Kidney (tissue), 13 donors: ENCODE measurements at regions not wholly inside any gene's neighbourhood (a gene's known extent, or its start where the extent isn't known, plus 50 kb on each side); places are given as distances from the start of the nearest gene placed in this dataset.

ENCODE experiments used
- DNase-seq, 5 donors: peaks; one replicate each; pipeline ENCODE4 v3.0.0-alpha.2; 2013 to 2020
- FAIRE-seq: peaks from 2 replicates; lab custom pipeline; 2012; peaks lifted over from hg19 to GRCh38; lab: Jason Lieb, UNC
- H3K27ac ChIP-seq, 2 donors: one replicate each; pipeline ENCODE4 v1.7.0; 2013; ENCODE audit warnings: low read depth in 2 of 2, low read length in 2 of 2, inconsistent platforms in 1 of 2
- H3K27me3 ChIP-seq: one replicate; pipeline ENCODE4 v1.7.1; 2013; ENCODE audit warnings: low read length, inconsistent platforms; ENCODE audit not compliant: control insufficient read depth, insufficient read depth
- H3K36me3 ChIP-seq, 3 donors: one replicate each; pipeline versions ENCODE4 v1.7.0 to v1.7.1; 2013; ENCODE audit warnings: low read length in 3 of 3, control low read depth in 1 of 3, inconsistent platforms in 1 of 3; ENCODE audit not compliant: insufficient read depth in 3 of 3, control insufficient read depth in 2 of 3
- H3K4me1 ChIP-seq, 3 donors: one replicate each; pipeline versions ENCODE4 v1.7.0 to v1.7.1; 2013; ENCODE audit warnings: low read length in 3 of 3, inconsistent platforms in 1 of 3, low read depth in 1 of 3; ENCODE audit not compliant: control insufficient read depth in 2 of 3, insufficient read depth in 2 of 3
- H3K4me3 ChIP-seq, 3 donors: one replicate each; pipeline versions ENCODE4 v1.7.0 to v1.8.1; 2013; ENCODE audit warnings: low read length in 3 of 3, control low read depth in 1 of 3, inconsistent platforms in 1 of 3
- H3K9ac ChIP-seq, 3 donors: one replicate each; pipeline versions ENCODE4 v1.7.0 to v1.7.1; 2013; ENCODE audit warnings: low read length in 3 of 3, control low read depth in 1 of 3, inconsistent platforms in 1 of 3
- H3K9me3 ChIP-seq, 3 donors: one replicate each; pipeline versions ENCODE4 v1.7.0 to v1.7.1; 2013; ENCODE audit warnings: low read length in 3 of 3, control low read depth in 1 of 3, inconsistent platforms in 1 of 3; ENCODE audit not compliant: control insufficient read depth in 2 of 3, insufficient read depth in 1 of 3
- CTCF ChIP-seq: IDR thresholded peaks from 3 replicates; pipeline ENCODE4 v1.5.1; 2012; ENCODE audit warnings: mild to moderate bottlenecking, moderate library complexity, borderline replicate concordance; ENCODE audit not compliant: insufficient read depth; ENCODE audit errors: extremely low read depth
- intact Hi-C: fragments of 100-400 bp; cut with DNase I; formaldehyde crosslinking; loops from one replicate; pipeline ENCODE4 v1.11.1; 2022
- donor health status: control.
- donor health status: control.
- donor health status: control.
- donor health status: control.
- donor health status: control.
- donor health status: DM: yes; HTN: yes; CAD: no.
- donor health status: Normal renal cell carcinoma (clear cell type).

GRCh38 chr3:132116601-132117000 is 81.8 kb upstream of the CPNE4 start:
- H3K27ac ChIP-seq, result no peak overlapping the region
- H3K27me3 ChIP-seq, result no peaks in the 10 kb centered on the region
- no peaks in the 10 kb centered on the region for H3K4me1 ChIP-seq
- DNase-seq (no peak), FAIRE-seq (no peak)
- no peaks in the 10 kb centered on the region for H3K36me3 ChIP-seq
- intact Hi-C loops, result no loop called here
- H3K4me3 ChIP-seq, result no peak overlapping the region
- no peak overlapping the region for H3K9ac ChIP-seq
- H3K9me3 ChIP-seq, result peaks cover 0 to 6% (median 3%) of the 10 kb centered on the region in 3 donors
- no peak for TF ChIP-seq CTCF

- H3K27me3 ChIP-seq, result no peaks in the 10 kb centered on the region
- intact Hi-C loops, result no loop called here
- H3K4me1 ChIP-seq, result no peaks in the 10 kb centered on the region
- H3K27ac ChIP-seq, result no peak overlapping the region
- FAIRE-seq, result no peak
- H3K9ac ChIP-seq, result no peak overlapping the region
- no peaks in the 10 kb centered on the region for H3K36me3 ChIP-seq
- no peak overlapping the region for H3K4me3 ChIP-seq
- no peak for DNase-seq
- TF ChIP-seq CTCF, result no peak
- peaks cover 0 to 6% (median 3%) of the 10 kb centered on the region in 3 donors for H3K9me3 ChIP-seq
Observed at GRCh38 chr3:132117642-132118041, 82.8 kb upstream of the CPNE4 start.

- no peaks in the 10 kb centered on the region for H3K4me1 ChIP-seq
- no peak for FAIRE-seq
- intact Hi-C loops, result no loop called here
- DNase-seq, result no peak
- TF ChIP-seq CTCF, result no peak
- no peaks in the 10 kb centered on the region for H3K27me3 ChIP-seq
- no peak overlapping the region for H3K27ac ChIP-seq
- H3K4me3 ChIP-seq, result no peak overlapping the region
- H3K36me3 ChIP-seq, result no peaks in the 10 kb centered on the region
- no peak overlapping the region for H3K9ac ChIP-seq
- H3K9me3 ChIP-seq, result peaks cover 0 to 6% (median 3%) of the 10 kb centered on the region in 3 donors
Observed at GRCh38 chr3:132119531-132119930, 84.7 kb upstream of the CPNE4 start.

GRCh38 chr3:132124096-132124495 is 89.3 kb upstream of the CPNE4 start:
- Histone ChIP-seq H3K9me3 (no peaks in the 10 kb centered on the region), H3K4me1 (no peaks in the 10 kb centered on the region), H3K4me3 (no peak overlapping the region), H3K9ac (no peak overlapping the region), H3K27me3 (no peaks in the 10 kb centered on the region), H3K36me3 (no peaks in the 10 kb centered on the region), H3K27ac (no peak overlapping the region)
- DNase-seq, result no peak
- no peak for TF ChIP-seq CTCF
- intact Hi-C loops, result no loop called here
- no peak for FAIRE-seq
